Stimulated activated CD8-positive, alpha-beta memory T cell treated with anti-CD3 and anti-CD28 coated beads, Interleukin-4, amount 100 ng/mL, for 4 hours (primary cell): ENCODE measurements at regions not wholly inside any gene's neighbourhood (a gene's known extent, or its start where the extent isn't known, plus 50 kb on each side); places are given as distances from the start of the nearest gene placed in this dataset.

Experiments
- DNase-seq, 2 donors: peaks; one replicate each; pipeline ENCODE4 v3.0.0-alpha.2; 2020; ENCODE audit warnings: low read depth in 2 of 2, low spot score in 1 of 2

DNA sequence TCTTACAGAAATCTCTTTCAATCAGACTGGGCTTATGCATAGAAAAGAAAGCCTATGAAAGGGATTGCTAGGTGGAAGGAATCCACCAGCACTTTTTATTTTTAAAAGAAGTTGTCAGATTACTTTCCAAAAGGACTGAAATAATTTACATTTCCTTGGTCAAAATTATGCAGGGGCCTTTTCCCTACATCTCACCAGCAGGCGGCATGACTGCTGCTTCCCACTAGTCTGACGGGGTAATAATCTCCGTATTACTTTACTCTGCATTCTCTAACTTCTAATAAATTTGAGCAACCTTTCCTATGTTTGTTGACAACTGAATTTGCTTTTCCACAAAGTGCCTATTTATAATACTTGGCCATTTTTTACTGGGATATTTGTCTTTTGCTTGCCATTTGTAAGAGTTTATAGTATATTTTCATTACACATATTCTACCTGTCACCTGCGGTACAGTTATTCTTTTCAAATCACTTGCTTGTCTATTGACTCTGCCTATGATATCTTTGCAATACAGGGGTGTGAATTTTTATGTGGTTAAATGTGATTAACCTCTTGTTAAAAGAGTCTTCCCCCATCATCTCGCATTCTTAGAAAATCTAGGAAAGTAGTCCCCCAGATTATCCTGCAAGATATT lies 51.9 kb upstream of the USP47 start:
- no peak for DNase-seq

DNA sequence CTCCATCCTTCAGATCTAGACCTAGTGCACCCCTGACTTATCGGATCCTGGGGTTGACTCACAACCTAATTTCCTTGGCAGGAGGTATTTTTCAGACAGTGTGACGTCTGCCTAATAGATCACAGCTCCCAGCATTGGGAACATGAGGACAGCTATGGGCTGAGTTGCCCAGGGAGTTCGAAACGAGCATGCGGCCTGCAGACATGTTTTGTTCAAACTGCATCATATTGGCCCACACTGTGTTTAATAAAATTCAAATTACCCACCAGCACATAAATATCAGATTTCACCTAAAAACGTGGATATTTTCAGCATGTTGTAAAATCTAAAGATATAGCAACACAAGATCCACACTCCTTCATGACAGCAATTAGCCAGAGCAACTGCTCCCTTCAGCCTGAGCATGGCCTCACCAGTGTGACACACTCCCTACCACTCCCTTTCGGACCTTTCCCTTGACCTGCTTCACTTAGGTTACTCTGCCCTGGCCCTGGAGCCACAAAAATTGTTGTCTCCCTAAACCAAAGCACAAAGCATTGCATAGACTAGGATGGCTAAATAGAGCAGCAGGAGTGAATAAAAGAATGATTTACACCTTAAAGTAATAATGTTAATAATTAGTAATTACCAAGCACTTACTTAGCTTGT lies 53.6 kb upstream of the USP47 start:
- DNase-seq, result no peak

DNA sequence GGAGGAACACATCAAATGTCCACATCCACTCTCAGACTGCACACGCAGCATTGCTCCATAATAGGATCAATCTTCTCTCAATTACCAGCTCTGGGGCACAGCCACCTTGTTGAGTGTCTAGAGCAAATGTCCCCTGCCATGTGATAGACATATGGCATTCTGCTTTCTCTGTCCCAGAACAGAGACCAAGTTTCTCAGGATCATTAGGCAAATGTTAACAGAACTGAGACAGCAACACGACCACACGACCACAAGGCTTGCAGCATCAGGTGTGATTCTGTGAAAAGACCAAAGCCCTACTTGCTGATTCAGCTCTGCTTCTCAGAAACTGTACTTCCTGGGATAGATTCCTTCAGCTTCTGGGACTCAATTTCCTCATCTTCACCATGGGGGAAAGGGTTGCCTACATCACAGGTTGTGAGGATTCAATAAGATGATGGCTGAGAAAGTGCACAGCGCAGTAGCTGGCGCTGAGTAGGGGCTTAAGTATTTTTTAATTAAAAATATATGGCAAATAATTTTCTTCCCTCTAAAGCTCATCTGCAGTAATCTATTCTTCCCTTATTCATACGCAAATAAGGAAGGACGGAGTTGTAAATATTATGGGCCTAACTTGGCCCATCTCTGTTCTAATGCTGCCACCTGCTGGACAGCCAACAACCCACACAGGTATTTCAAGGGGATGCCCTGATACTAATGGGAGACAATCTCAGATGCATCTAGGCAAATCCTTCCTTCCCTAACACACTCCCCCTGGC lies 54.3 kb upstream of the USP47 start:
- DNase-seq, result peak; percentile 24 to 47

DNA sequence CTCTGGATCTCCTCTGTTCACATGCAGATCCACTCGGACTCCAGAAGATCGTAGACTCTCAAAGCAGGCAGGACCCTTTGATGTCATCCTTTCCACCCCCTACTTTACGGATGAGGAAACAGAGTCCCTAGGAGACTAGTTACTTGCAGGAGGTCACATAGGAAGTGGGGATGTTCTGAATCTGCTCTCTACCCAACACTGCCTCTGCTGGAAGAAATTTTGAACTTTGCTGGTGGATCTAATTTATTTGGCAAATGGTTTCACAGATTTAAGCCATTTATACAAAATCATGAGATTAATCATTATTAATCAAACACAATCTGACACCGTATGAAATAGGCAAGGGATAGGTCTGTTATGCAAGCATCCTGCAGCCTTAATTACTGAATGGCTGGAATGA lies 55.0 kb upstream of the USP47 start:
- no peak for DNase-seq

DNA sequence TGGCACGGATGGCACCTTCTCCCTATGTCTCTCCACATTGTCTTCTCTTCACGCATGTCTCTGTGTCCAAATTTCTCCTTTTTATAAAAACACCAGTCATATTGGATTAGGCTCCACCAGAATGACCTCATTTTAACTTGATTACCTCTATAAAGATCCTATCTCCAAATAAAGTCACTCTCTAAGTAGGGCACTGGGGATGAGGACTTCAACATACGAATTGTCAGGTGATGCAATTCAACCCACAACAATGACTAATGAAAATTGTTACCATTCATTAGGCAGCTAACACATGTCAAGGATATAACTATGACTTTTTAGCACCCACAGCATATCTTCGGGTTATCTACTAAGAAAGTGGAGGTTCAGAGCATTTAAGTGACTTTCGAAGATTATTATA lies 55.5 kb upstream of the USP47 start:
- no peak for DNase-seq

DNA sequence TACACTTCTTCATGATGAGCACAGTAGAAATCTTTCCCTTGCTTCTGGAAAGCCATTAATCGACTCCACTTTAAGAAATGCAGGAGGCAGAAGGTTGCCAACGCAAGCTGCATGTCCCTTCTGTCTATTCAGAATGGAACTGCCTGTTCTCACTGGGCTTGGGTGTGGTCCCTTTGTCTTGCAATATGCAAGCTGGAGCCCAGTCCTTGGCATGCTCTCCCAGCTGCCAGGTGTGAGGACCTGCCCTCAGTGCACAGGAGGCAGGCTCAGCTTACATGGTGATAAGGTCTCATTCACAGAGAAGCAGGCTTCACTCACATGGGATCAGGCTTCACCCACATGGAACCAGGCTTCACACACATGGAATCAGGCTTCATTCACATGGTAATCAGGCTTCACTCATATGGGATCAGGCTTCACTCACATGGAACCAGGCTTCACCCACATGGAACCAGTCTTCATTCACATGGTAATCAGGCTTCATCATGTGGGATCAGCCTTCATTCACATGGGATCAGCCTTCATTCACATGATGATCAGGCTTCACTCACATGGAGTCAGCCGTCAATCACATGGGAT lies 59.2 kb upstream of the USP47 start:
- DNase-seq, result no peak

DNA sequence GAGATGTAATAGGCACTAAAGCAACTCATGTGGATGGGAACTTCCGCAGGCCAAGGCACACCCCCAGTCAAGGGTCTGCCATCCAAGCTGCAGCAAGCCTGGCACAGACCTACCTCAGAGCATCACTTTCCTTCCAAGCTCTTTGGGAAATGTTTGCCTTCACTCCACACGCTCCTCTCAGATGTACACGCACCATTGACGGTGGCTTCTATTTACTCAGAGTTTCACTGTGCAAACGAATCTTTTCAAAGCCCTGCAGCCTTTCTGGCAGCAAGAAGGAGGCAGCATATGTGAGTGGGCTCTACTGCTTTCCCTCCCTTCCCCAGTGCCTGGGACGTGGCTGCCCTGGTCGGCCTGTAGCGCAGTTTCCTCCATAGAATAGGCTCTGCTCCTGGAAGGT lies 60.9 kb upstream of the USP47 start:
- DNase-seq, result no peak

DNA sequence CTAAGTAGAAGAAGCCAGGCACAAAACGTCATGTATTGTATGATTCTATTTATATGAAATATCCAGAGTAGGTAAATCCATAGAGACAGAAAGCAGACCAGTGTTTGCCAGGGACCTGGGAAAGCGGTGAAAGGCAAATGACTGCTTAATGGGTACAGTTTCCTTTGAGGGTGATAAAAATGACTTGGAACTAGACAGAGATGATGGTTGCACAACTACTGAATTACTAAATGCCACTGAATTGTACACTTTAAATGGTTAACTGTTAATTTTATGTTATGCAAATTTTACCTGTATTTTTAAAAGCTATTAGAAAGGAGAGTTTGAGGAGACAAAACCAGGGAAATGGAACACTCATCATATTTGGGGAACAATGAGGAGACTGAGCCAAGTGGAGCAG lies 61.8 kb upstream of the USP47 start:
- DNase-seq, result no peak

DNA sequence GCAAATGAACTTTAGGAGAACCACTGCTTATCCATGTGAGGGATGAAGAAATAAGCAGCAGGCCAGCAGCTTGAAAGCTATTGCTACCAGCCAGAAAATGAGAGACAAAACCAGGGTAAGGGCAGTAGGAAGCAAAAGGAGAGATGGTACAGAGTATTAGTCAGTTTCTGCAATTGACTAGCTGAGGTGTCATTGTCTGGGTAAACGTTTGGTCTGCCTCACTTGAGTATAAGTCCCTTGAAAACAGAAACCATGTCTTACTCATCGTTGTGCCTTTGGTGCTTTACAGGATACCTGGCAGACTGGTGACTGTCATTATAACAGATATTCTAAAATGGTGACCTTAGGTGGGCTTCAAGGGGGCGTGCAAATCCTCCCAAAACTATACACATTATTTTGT lies 63.9 kb upstream of the USP47 start:
- DNase-seq, result no peak

DNA sequence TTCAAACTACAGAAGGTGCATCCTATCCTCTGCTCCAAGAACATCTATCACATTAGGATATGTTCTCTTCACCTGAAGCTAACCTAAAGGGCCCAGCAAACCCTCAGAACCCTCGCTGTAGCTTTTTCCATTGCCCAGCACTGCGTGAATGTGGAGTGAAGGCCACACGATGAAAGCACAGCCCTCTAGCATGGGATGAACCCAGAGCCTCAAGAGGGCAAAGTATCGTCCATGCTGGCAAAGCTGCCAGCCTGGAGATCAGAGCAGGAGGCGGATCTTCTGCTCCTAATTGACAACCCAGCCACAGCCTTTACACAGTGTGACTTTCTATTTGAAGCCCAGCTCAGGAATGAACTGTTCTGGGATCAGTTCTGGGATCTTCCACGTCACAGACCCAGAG lies 65.1 kb upstream of the USP47 start:
- no peak for DNase-seq

DNA sequence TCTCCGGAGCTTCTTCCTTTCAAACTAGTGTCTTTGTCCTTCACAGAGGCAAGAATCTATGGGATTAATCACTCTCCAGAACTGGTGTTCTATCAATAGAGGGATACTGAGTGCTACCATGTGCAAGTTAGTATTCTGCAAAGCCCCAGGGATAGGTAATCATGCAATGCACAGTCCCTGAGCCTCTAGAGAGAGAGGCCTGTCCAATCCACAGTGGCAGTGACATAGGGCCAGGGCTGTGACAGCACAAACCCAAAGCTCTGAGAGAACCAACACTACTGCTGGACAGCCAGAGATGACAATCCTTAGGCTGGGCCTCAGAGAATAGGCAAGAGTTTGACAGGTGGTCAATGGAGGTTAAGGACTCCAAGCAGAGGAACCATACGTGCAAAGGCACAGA lies 66.8 kb upstream of the USP47 start:
- no peak for DNase-seq

DNA sequence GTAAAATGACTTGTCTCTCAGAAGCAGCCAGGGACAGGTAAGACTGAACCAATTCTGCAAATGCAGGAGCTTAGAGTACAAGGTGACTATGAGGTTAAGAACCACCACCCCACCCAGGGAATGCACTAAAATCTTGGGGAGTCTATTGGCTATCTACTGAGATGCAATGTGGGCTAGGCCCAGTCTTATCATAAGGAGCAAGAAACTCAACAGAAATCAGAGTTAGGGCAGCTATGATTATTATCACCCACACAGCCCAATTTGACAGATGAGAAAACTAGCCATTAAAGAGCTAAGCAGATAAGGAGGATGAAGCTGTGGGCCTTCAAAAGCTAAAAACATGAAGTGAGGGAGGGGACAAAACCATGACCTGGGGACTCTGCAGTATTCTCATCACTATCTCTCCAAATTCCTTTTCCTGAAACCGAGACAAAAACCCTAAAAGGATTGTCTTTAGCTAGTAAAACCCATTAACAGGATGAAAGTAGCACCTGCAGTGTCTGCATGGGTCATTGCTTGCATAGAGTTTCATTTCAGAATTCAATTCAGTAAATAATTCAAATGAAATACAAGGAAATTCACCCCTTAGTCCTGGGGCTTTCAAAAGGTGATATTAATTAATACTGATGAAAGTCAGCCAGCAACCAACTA lies 68.8 kb upstream of the USP47 start:
- no peak for DNase-seq

DNA sequence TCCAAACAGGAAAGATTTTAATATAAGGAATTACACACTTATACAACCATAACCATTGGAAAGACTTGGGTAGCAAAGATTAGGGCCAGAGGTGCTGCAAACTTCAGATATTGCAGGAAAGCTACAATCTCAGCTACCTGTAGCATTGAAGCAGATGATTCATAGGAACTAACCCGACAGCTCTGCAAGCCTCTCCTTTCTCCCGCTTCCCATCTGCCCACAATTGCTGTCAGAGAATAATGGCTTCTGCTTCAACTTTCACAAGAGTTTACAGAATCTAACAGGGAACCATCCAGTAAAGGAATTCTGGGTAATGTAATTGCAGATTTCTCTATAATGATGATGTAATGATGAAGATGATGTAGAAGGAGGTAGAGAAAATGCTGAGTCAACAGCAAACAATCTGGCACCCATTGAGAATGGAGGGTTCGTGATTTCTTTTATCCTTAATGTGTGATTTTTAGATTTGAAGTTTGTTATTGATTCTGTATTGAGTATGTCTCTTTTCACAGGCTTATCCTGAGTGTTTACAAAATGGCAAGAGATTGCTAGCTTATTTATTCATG lies 70.8 kb upstream of the USP47 start:
- no peak for DNase-seq

DNA sequence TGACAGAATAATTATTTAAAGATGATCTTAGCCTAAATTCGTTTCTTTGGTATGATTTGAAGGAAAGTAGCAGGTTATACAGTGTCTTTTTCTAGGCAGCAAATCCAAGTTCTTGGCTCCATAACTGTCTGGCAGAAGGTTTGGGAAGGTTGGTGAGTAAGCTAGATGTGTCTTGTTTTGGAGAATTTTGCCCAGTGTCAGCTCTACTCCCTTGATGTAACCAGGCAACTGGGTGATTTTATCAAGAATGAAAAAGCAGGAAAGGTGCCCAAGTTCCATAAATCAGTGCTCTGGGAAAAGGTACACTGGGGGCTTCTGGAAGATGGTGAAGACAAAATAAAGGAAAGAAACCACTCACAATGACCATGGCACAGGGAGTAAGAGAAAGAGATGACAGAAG lies 71.5 kb upstream of the USP47 start:
- no peak for DNase-seq

DNA sequence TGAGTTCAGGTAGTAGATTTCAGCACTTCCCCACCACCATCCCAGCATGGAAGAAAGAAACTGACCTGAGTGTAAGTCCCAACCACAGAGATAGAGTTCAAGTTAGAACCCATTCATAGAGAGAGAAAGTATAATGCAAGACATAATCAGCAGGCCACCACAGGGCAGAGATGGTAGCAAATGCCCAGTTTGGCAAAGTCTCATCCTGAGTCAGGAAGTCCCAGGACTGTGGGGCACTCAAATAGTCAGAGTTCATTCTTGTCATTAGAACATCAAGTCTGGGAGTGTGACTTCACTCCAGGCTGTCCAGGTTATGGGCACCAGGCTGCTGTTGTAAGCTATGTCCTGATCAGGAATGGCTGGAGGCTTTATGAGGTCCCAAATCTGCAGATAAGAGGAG lies 72.0 kb upstream of the USP47 start:
- DNase-seq, result no peak

DNA sequence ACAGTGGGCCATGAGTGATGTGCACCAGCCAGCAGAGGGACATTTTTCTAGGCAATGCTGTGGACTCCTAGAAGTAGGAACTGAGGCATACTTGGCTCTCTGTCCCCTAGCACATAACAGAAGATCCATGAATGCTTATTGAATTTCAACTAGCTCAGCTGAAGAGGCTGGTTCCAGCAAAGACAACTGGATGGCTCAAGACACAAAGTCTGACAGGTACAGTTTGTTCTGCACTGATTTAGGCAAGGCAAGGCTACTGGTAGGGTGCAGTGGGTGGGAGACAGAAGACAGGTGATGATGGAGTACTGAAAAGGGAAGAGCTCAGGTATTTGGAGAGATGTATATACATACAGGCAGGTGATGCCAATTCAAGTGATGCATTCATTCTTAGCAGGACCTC lies 72.4 kb upstream of the USP47 start:
- no peak for DNase-seq

DNA sequence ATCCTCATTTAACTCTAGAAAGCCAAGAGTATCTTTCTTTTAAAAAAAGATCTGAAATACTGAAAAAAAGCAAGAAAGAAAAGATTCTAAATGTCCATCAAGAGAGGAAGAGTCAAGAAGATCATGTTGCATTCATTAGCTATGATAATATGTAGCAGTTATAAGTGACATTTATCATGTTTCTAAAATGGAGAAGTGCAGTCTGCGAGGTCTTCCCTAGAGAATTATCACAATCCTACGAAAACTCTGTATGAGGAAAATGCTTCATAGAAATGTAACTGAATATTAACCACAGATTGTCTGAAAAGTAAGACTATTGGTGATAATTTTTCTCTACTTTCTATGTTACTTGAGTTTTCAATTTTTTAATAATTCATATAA lies 77.4 kb upstream of the USP47 start:
- DNase-seq, result no peak

DNA sequence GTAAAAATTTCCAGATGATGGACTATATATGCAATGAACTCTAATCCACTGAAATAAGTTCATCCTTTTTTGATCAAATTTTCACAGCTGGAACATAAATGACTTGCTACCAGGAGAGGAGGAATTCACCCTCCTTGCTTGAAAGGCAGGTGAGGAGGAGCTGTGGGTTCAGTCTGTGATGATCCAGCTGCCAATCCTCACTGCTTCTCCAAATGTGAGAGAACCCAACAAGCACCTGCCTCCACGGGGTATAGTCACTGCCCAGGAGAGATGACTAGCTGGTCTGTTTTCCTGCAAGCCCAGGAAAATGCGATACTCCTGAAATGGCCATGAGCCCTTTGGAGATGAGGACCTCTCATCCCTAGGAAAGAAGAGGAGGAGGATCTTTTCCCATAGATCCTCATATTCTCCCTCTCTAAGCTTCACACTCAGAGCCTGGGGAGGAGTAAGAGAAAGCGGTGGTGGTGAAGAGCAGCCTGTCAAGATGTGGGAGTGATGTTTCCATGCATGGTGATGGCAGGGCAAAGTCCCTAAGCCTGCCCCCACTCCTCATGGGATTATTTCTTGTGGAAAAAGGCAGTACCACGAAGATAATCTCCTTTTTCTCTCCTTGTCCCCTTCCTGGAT lies 77.9 kb upstream of the USP47 start:
- DNase-seq, result no peak

DNA sequence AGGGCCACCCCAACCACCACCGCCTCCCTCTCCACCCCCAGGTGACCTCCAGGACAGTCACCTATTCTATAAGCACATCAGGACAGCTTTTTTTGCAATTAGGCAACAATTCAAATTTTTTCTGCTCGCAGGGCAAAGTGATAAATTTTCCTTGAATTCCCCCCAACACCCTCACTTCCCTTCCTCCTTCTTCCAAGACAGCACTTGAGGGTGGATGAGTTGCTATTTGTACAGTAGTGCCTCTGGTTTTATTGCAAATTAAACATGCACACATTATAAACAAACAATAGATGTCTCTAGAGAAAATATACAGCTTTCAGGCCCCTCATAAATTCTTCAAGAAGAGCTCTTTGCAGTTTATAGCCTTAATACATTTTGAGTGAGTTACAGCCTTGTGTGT lies 80.9 kb upstream of the USP47 start:
- DNase-seq, result no peak

DNA sequence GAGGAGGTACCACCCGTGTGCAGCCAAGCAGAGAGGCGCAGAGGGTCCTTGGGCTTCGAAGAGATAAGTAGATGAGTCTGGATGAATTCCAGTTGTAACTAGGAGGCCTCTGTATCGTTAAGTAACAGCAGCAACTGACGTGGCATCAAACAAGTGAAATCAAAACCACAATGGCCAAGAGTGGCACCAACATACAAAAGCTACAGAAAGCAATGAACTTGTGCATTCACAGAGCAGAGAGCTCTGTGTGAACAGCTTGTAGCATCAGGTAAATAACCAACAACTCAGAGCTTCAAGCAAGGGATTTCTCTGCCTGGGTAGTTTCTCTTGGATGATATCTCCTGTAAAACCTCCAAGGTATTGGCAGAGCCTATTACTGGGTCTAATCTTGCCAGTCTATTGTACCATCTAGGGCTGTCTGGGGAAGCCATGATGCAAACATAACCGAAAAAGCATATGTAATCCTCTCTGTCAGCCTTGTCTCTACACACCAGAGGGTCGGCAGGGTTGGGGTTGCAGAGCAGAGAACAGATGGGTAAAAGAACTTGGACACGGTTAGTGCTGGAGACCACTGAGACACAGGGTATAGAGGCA lies 83.1 kb upstream of the USP47 start:
- DNase-seq, result no peak

DNA sequence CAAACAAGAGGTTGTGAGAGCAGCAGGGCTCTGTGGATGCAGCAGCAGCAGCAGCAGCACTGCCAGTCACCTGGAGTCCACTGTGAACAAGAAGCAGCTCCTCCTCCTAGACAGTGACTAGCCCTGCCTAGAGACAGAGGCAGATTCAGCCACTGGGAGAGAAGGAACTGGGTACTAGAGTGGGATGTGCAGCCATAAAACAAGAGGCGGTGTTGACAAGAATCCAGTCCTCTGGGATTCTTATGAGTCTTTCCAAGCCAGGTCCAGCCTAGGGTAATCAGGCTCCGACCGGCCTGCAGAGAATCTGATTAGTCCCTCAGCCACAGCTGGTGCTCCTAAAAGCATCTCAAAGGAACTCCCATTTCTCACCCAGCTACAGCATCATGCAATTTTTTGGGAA lies 83.9 kb upstream of the USP47 start:
- DNase-seq, result no peak
